ENCODE measurements at regions not wholly inside any gene's neighbourhood (a gene's known extent, or its start where the extent isn't known, plus 50 kb on each side); places are given as distances from the start of the nearest gene placed in this dataset.
"Not testable (repeated sequence)": the region's sequence is repeated elsewhere in the genome, so short reads cannot be mapped to it uniquely, and the experiment has no call there.

- H3K4me3 ChIP-seq: no peak overlapping the region
- no peak for DNase-seq (ENCODE audit: low read depth, low spot score)
- H3K9ac ChIP-seq (ENCODE audit: insufficient read length): no peak overlapping the region
- H3K9me3 ChIP-seq (ENCODE audit: low read depth, low read length): no peaks in the 10 kb centered on the region
- TF ChIP-seq POLR2AphosphoS5 (IDR thresholded peaks at IDR 0.05; ENCODE audit: borderline replicate concordance, low read depth, low read length) (no peak), EZH2 (IDR thresholded peaks at IDR 0.05) (no peak), FOXP2 (optimal IDR thresholded peaks at IDR 0.05; ENCODE audit: control extremely low read depth, extremely low read length, insufficient read depth) (no peak)
- no peak overlapping the region for H3K27ac ChIP-seq
- no peaks in the 10 kb centered on the region for H3K36me3 ChIP-seq (ENCODE audit: insufficient read depth, low read length)
Observed at GRCh38 chr6:4342407-4343137, 207.2 kb upstream of the ECI2 start.

- DNase-seq (ENCODE audit: low read depth, low spot score): no peak
- no peaks in the 10 kb centered on the region for H3K9me3 ChIP-seq (ENCODE audit: low read depth, low read length)
- no peak overlapping the region for H3K9ac ChIP-seq (ENCODE audit: insufficient read length)
- no peak overlapping the region for H3K4me3 ChIP-seq
- H3K36me3 ChIP-seq (ENCODE audit: insufficient read depth, low read length): no peaks in the 10 kb centered on the region
- TF ChIP-seq POLR2AphosphoS5 (IDR thresholded peaks at IDR 0.05; ENCODE audit: borderline replicate concordance, low read depth, low read length) (no peak), EZH2 (IDR thresholded peaks at IDR 0.05) (no peak), FOXP2 (optimal IDR thresholded peaks at IDR 0.05; ENCODE audit: control extremely low read depth, extremely low read length, insufficient read depth) (no peak)
- H3K27ac ChIP-seq: no peak overlapping the region
Observed at GRCh38 chr6:4341078-4341797, 205.9 kb upstream of the ECI2 start.

DNA sequence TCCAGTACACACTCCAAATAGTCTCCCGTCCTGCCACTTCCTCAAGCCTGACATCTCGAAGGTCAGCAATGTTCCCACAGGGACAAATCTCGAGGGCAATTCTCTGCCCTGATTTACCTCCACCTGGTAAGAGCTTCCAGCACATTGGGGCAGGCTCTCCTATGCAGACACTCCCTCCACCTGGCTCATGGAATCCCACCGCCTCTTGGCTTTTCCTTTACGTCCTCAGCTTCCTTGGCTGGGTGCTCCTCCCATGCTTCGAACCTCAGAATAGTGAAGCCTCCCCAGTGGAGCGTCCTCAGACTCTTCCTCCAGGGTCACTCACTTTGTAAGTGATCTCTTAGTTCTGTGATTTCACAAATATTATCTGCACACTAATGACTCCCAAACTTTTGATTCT is 205.2 kb upstream of the ECI2 start:
- no peaks in the 10 kb centered on the region for H3K9me3 ChIP-seq (ENCODE audit: low read depth, low read length)
- no peak overlapping the region for H3K9ac ChIP-seq (ENCODE audit: insufficient read length)
- H3K27ac ChIP-seq: no peak overlapping the region
- DNase-seq (ENCODE audit: low read depth, low spot score): no peak
- H3K36me3 ChIP-seq (ENCODE audit: insufficient read depth, low read length): no peaks in the 10 kb centered on the region
- no peak overlapping the region for H3K4me3 ChIP-seq
- TF ChIP-seq FOXP2 (optimal IDR thresholded peaks at IDR 0.05; ENCODE audit: control extremely low read depth, extremely low read length, insufficient read depth): no peak
- no peak for TF ChIP-seq POLR2AphosphoS5 (IDR thresholded peaks at IDR 0.05; ENCODE audit: borderline replicate concordance, low read depth, low read length)
- no peak for TF ChIP-seq EZH2 (IDR thresholded peaks at IDR 0.05)

GRCh38 chr6:4338884-4339283 is 203.5 kb upstream of the ECI2 start:
- no peak overlapping the region for H3K27ac ChIP-seq
- no peak overlapping the region for H3K9ac ChIP-seq (ENCODE audit: insufficient read length)
- no peak for DNase-seq (ENCODE audit: low read depth, low spot score)
- H3K36me3 ChIP-seq (ENCODE audit: insufficient read depth, low read length): no peaks in the 10 kb centered on the region
- no peak overlapping the region for H3K4me3 ChIP-seq
- TF ChIP-seq POLR2AphosphoS5 (IDR thresholded peaks at IDR 0.05; ENCODE audit: borderline replicate concordance, low read depth, low read length) (no peak), FOXP2 (optimal IDR thresholded peaks at IDR 0.05; ENCODE audit: control extremely low read depth, extremely low read length, insufficient read depth) (no peak), EZH2 (IDR thresholded peaks at IDR 0.05) (no peak)
- no peaks in the 10 kb centered on the region for H3K9me3 ChIP-seq (ENCODE audit: low read depth, low read length)

GRCh38 chr6:4336778-4337442 is 201.5 kb upstream of the ECI2 start:
- H3K27ac ChIP-seq: no peak overlapping the region
- H3K9me3 ChIP-seq (ENCODE audit: low read depth, low read length): no peaks in the 10 kb centered on the region
- DNase-seq (ENCODE audit: low read depth, low spot score): no peak
- no peak overlapping the region for H3K4me3 ChIP-seq
- no peak for TF ChIP-seq EZH2 (IDR thresholded peaks at IDR 0.05)
- no peak for TF ChIP-seq POLR2AphosphoS5 (IDR thresholded peaks at IDR 0.05; ENCODE audit: borderline replicate concordance, low read depth, low read length)
- TF ChIP-seq FOXP2 (optimal IDR thresholded peaks at IDR 0.05; ENCODE audit: control extremely low read depth, extremely low read length, insufficient read depth): no peak
- H3K9ac ChIP-seq (ENCODE audit: insufficient read length): no peak overlapping the region
- no peaks in the 10 kb centered on the region for H3K36me3 ChIP-seq (ENCODE audit: insufficient read depth, low read length)

DNA sequence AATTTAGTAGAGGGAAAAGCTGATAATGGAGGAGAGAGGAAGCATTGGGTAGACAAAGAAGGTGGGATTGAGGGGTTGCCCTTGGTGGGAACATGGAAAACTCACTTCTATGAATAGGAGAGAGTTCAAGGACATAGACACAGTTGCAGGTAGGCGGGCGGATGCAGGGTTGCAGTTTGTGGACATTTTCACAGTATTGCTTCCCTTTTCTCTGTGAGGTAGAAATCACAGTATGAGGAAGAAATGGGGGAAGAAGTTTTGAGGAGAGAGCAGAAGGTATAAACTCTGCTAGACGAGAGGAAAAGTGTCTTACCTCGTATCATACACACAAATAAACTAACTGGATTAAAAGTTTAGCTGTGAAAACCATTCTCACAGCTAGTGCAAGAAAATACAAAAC is 200.7 kb upstream of the ECI2 start:
- no peak for DNase-seq (ENCODE audit: low read depth, low spot score)
- no peaks in the 10 kb centered on the region for H3K9me3 ChIP-seq (ENCODE audit: low read depth, low read length)
- H3K4me3 ChIP-seq: no peak overlapping the region
- TF ChIP-seq FOXP2 (optimal IDR thresholded peaks at IDR 0.05; ENCODE audit: control extremely low read depth, extremely low read length, insufficient read depth) (no peak), POLR2AphosphoS5 (IDR thresholded peaks at IDR 0.05; ENCODE audit: borderline replicate concordance, low read depth, low read length) (no peak), EZH2 (IDR thresholded peaks at IDR 0.05) (no peak)
- H3K36me3 ChIP-seq (ENCODE audit: insufficient read depth, low read length): no peaks in the 10 kb centered on the region
- no peak overlapping the region for H3K9ac ChIP-seq (ENCODE audit: insufficient read length)
- no peak overlapping the region for H3K27ac ChIP-seq

DNA sequence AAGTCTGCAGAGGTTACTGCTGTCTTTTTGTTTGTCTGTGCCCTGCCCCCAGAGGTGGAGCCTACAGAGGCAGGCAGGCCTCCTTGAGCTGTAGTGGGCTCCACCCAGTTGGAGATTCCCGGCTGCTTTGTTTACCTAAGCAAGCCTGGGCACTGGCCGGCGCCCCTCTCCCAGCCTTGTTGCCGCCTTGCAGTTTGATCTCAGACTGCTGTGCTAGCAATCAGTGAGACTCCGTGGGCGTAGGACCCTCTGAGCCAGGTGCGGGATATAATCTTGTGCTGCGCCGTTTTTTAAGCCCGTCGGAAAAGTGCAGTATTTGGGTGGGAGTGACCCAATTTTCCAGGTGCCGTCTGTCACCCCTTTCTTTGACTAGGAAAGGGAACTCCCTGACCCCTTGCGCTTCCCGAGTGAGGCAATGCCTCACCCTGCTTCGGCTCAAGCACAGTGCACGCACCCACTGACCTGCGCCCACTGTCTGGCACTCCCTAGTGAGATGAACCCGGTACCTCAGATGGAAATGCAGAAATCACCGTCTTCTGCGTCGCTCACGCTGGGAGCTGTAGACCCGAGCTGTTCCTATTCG is 198.9 kb upstream of the ECI2 start:
- not testable (repeated sequence) for H3K27ac ChIP-seq; H3K4me3 ChIP-seq; DNase-seq (ENCODE audit: low read depth, low spot score); H3K9me3 ChIP-seq (ENCODE audit: low read depth, low read length); H3K36me3 ChIP-seq (ENCODE audit: insufficient read depth, low read length); H3K9ac ChIP-seq (ENCODE audit: insufficient read length)

DNA sequence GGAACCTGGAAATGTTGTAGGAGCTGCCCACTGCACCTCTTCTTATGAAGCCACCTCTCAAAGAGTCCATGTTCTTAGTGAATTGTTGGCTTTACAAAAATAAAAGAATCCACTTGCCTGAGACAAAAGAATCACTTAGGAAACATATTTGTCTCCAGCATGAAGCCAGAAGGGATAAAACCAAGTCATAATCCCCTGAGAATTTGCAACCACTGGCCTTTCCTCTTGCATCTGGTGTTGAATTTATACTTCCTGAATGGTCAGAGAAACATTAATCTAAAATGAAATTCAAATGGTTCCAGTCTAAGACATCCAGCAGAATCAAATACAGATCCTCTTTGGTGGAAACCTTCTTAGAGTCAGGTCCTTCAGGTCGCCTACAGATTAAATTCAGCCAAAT is 192.5 kb upstream of the ECI2 start:
- H3K9me3 ChIP-seq (ENCODE audit: low read depth, low read length): no peaks in the 10 kb centered on the region
- no peak for DNase-seq (ENCODE audit: low read depth, low spot score)
- TF ChIP-seq FOXP2 (optimal IDR thresholded peaks at IDR 0.05; ENCODE audit: control extremely low read depth, extremely low read length, insufficient read depth) (no peak), EZH2 (IDR thresholded peaks at IDR 0.05) (no peak), POLR2AphosphoS5 (IDR thresholded peaks at IDR 0.05; ENCODE audit: borderline replicate concordance, low read depth, low read length) (no peak)
- no peak overlapping the region for H3K27ac ChIP-seq
- no peak overlapping the region for H3K4me3 ChIP-seq
- H3K36me3 ChIP-seq (ENCODE audit: insufficient read depth, low read length): no peaks in the 10 kb centered on the region
- H3K9ac ChIP-seq (ENCODE audit: insufficient read length): no peak overlapping the region

All from SK-N-MC (cell line).